OCI-LY3 (cell line): ENCODE measurements at regions not wholly inside any gene's neighbourhood (a gene's known extent, or its start where the extent isn't known, plus 50 kb on each side); places are given as distances from the start of the nearest gene placed in this dataset.

ENCODE experiments used
- H2AFZ ChIP-seq: fragments of 200-600, 300-600 bp; shearing (Covaris generic); 2 replicates; pipeline ENCODE4 v1.6.0; 2014; ENCODE audit warnings: antibody characterized with exemption, low read depth, low read length
- H3K27ac ChIP-seq: fragments of 200-600, 300-600 bp; sonication (generic); 2 replicates; pipeline ENCODE4 v1.5.1; 2014; ENCODE audit warnings: mild to moderate bottlenecking, low read length, moderate library complexity, mixed read lengths
- H3K27me3 ChIP-seq: fragments of 200-600, 300-600 bp; sonication (generic); 2 replicates; pipeline ENCODE4 v1.6.1; 2014; ENCODE audit warnings: low read depth, low read length, mixed read lengths
- H3K36me3 ChIP-seq: fragments of 200-600, 300-600 bp; sonication (generic); replicated peaks from 2 replicates; pipeline ENCODE3; 2014; ENCODE audit warnings: low read depth, low read length, mixed read lengths
- H3K4me1 ChIP-seq: fragments of 300-600, 200-600 bp; sonication (generic); 2 replicates; pipeline ENCODE4 v1.6.1; 2014; ENCODE audit warnings: low read length, mixed read lengths
- H3K4me2 ChIP-seq: fragments of 200-600, 300-600 bp; sonication (generic); 2 replicates; pipeline ENCODE4 v1.6.1; 2014; ENCODE audit warnings: low read length, mixed read lengths
- H3K4me3 ChIP-seq: fragments of 300-600, 200-600 bp; sonication (generic); 2 replicates; pipeline ENCODE4 v1.5.1; 2014; ENCODE audit warnings: antibody characterized with exemption, mild to moderate bottlenecking, low read length, moderate library complexity
- H3K79me2 ChIP-seq: fragments of 300-600, 200-600 bp; shearing (Covaris generic); 2 replicates; pipeline ENCODE4 v1.6.1; 2014; ENCODE audit warnings: mild to moderate bottlenecking, low read length, mixed read lengths
- H3K9ac ChIP-seq: fragments of 300-600, 200-600 bp; shearing (Covaris generic); 2 replicates; pipeline ENCODE4 v1.6.0; 2014; ENCODE audit warnings: mild to moderate bottlenecking, low read length, moderate library complexity
- H3K9me3 ChIP-seq: fragments of 200-600, 300-600 bp; shearing (Covaris generic); 2 replicates; pipeline ENCODE4 v1.6.1; 2014; ENCODE audit warnings: low read length, mixed read lengths; ENCODE audit not compliant: insufficient read depth
- H4K20me1 ChIP-seq: fragments of 200-600, 300-600 bp; sonication (generic); 2 replicates; pipeline ENCODE4 v1.6.1; 2016; ENCODE audit warnings: low read length, mixed read lengths; ENCODE audit not compliant: insufficient read depth
- EZH2phosphoT487 ChIP-seq: fragments of 200-600 bp; shearing (Covaris generic); IDR thresholded peaks from 2 replicates; pipeline ENCODE4 v1.6.1; 2018; ENCODE audit warnings: antibody characterized with exemption, mixed run types, low read depth
- TF ChIP-seq, protein P1 (sequence below): fragments of 200-600, 300-600 bp; sonication (generic); IDR thresholded peaks from 2 replicates; pipeline ENCODE4 v1.5.1; 2014; ENCODE audit warnings: antibody characterized with exemption, low read length, low read depth

DNA sequence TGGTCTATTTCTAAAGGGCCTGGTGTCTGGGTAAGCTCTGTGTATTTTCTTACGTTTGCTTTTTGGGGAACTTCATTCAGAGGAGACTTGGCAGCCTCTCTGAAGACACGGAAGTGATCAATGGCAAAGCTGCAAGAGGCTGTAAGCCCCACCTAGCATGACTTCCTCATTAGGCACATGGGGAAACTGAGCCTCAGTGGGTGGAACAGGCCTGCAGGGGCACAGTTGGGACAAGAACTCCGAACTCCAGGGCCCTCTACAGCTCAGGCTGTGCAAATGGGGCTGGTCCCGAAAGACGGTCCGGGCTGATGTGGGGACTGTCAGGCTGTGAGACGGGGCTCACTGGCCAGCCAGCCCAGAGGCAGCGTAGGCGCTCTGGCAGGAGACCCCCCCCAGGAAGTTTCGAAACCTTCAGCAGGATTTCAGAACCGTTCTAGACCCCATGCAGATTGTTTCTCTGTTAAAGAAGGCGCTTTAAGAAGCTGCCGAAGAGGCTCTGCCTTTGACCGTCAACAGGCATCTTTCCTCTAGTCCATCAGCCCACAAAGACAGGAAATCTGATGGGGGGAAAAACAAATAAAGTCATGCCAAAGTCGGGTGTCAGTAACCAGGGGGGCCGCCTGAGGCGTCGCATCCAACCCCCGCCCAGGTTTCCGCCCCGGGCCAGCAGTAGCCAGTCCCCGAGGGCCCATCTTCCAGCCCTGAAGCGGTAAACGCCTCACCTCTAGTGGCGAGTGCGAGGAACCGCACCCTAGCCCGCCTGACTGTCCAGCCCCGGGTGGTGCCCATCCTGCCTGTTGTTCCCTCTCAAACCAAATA lies 79.8 kb upstream of the TBC1D3K start:
- Histone ChIP-seq H3K79me2 (no peaks in the 10 kb centered on the region), H3K9me3 (no peaks in the 10 kb centered on the region), H3K9ac (peak overlapping the region; percentile 67), H3K4me2 (peak overlapping the region; percentile 93), H3K4me3 (peak overlapping the region; percentile 77), H3K27me3 (no peaks in the 10 kb centered on the region), H2AFZ (peak overlapping the region; percentile 91), H3K36me3 (no peaks in the 10 kb centered on the region), H4K20me1 (no peaks in the 10 kb centered on the region), H3K27ac (0 out of 2 replicates have a peak overlapping the region, but pooled peaks have one; percentile 5), H3K4me1 (peaks cover 32% of the 10 kb centered on the region)
- TF ChIP-seq, protein P1, sequence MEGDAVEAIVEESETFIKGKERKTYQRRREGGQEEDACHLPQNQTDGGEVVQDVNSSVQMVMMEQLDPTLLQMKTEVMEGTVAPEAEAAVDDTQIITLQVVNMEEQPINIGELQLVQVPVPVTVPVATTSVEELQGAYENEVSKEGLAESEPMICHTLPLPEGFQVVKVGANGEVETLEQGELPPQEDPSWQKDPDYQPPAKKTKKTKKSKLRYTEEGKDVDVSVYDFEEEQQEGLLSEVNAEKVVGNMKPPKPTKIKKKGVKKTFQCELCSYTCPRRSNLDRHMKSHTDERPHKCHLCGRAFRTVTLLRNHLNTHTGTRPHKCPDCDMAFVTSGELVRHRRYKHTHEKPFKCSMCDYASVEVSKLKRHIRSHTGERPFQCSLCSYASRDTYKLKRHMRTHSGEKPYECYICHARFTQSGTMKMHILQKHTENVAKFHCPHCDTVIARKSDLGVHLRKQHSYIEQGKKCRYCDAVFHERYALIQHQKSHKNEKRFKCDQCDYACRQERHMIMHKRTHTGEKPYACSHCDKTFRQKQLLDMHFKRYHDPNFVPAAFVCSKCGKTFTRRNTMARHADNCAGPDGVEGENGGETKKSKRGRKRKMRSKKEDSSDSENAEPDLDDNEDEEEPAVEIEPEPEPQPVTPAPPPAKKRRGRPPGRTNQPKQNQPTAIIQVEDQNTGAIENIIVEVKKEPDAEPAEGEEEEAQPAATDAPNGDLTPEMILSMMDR: peak; percentile 83
- no peak for TF ChIP-seq EZH2phosphoT487

DNA sequence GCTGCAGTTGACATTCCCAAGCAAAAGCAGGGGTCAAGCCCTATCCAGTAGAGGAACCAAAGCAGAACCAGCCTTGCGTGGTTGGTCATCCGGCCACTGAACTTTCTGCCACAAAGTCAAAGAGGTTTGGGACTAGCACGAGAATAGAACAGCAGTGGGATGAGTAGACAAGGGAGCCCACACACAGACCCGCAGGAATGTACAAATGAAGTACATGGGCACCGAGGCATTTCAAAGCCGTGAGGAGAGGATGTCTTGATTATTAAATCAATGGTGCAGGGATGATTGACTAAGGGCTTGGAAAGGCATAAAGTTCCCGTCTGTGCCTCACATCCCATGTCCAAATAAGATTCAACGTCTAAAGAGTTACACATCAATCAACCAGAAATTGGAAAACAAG lies 81.8 kb upstream of the TBC1D3K start:
- no peaks in the 10 kb centered on the region for H3K9me3 ChIP-seq
- TF ChIP-seq, protein P1: no peak
- no peak for TF ChIP-seq EZH2phosphoT487
- no peaks in the 10 kb centered on the region for H3K27me3 ChIP-seq
- no peaks in the 10 kb centered on the region for H4K20me1 ChIP-seq
- H3K9ac ChIP-seq: no peak overlapping the region
- no peak overlapping the region for H3K4me2 ChIP-seq
- peaks cover 24% of the 10 kb centered on the region for H3K4me1 ChIP-seq
- no peak overlapping the region for H2AFZ ChIP-seq
- H3K27ac ChIP-seq: no peak overlapping the region
- no peaks in the 10 kb centered on the region for H3K79me2 ChIP-seq
- H3K4me3 ChIP-seq: no peak overlapping the region
- no peaks in the 10 kb centered on the region for H3K36me3 ChIP-seq

DNA sequence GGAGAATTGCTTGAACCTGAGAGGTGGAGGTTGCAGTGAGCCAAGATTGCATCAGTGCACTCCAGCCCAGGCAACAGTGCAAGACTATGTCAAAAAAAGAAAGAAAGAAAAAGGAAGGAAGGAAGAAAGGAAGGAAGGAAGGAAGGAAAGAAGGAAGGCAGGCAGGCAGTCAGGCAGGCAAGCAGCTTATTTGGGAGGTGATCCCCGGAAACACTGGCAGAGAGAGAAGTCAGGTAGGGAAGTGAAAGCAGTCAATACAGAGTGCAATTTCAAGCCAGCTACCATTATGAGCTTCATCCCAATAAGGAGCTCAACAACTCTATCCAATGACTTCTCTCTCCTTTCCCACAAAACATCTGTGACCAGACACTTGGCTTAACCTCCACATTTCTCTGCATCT lies 83.0 kb upstream of the TBC1D3K start:
- TF ChIP-seq EZH2phosphoT487: no peak
- TF ChIP-seq, protein P1: no peak
- Histone ChIP-seq H3K9me3 (no peaks in the 10 kb centered on the region), H3K27me3 (no peaks in the 10 kb centered on the region), H4K20me1 (no peaks in the 10 kb centered on the region), H3K79me2 (no peaks in the 10 kb centered on the region), H3K4me2 (0 out of 2 replicates have a peak overlapping the region, but pooled peaks have one; percentile 4), H3K9ac (no peak overlapping the region), H3K4me3 (no peak overlapping the region), H3K4me1 (peaks cover 24% of the 10 kb centered on the region), H3K36me3 (no peaks in the 10 kb centered on the region), H2AFZ (no peak overlapping the region), H3K27ac (no peak overlapping the region)

DNA sequence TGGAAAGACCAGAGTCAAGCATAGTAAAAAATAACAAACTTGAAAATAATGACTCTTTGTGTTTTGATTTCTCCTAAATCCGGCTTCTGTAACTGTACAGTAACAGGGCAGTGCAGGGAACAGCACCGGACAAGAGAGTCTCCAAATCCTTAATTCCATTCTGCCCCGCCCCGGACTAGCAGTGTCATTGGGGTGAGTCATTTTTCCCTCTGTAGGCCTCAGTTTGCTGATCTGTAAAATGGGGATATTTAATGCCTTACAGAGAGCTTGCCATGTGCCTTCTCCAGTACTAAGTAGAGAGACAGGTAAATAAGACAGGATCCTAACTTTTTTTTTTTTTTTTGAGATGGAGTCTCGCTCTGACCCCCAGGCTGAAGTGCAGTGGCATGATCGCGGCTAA lies 83.6 kb upstream of the TBC1D3K start:
- H3K79me2 ChIP-seq: no peaks in the 10 kb centered on the region
- no peak for TF ChIP-seq EZH2phosphoT487
- TF ChIP-seq, protein P1: no peak
- H2AFZ ChIP-seq: no peak overlapping the region
- H3K4me3 ChIP-seq: no peak overlapping the region
- H3K4me2 ChIP-seq: no peak overlapping the region
- peaks cover 24% of the 10 kb centered on the region for H3K4me1 ChIP-seq
- no peaks in the 10 kb centered on the region for H4K20me1 ChIP-seq
- no peak overlapping the region for H3K27ac ChIP-seq
- H3K36me3 ChIP-seq: no peaks in the 10 kb centered on the region
- H3K9ac ChIP-seq: no peak overlapping the region
- H3K27me3 ChIP-seq: no peaks in the 10 kb centered on the region
- H3K9me3 ChIP-seq: no peaks in the 10 kb centered on the region
